HFF-Myc (cell line): ENCODE measurements at regions not wholly inside any gene's neighbourhood (a gene's known extent, or its start where the extent isn't known, plus 50 kb on each side); places are given as distances from the start of the nearest gene placed in this dataset.
"Not testable (repeated sequence)": the region's sequence is repeated elsewhere in the genome, so short reads cannot be mapped to it uniquely, and the experiment has no call there.

Source experiments
- DNase-seq: peaks from one replicate; pipeline ENCODE4 v3.0.0-alpha.2; 2011; ENCODE audit warnings: low read depth; ENCODE audit errors: extremely low read depth
- H3K4me3 ChIP-seq: replicated peaks from 2 replicates; pipeline ENCODE4 v1.5.1; 2011; ENCODE audit warnings: low read depth, mild to moderate bottlenecking, control low read depth, low read length
- TF ChIP-seq, protein P1 (sequence below): IDR thresholded peaks from 2 replicates; pipeline ENCODE4 v1.5.1; 2012; ENCODE audit warnings: mild to moderate bottlenecking, low read depth, low read length, control low read depth; ENCODE audit errors: missing control alignments

DNA sequence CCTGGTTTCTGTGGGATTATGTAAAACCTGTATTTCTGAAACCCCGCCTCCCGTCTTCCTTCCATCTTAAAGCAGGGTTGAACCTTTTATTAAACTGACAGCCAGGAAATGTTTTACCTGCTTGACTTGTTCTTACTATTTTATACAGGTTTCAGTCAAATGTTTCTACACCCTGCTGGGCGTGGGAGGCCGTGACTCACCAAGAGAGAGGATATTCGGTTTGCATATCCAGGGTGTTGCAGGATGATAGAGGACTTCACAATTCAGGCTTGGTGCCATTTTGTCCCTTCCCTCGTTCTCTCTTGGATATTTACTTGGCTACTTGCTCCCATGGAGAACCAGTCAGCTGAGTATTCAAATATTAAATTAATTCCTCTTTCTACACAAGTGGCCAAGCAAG, 69.7 kb downstream of the ARF6 start:
- no peak for DNase-seq
- no peak overlapping the region for H3K4me3 ChIP-seq

GRCh38 chr14:49965068-49965651, 72.3 kb downstream of the ARF6 start:
- H3K4me3 ChIP-seq, DNase-seq: not testable (repeated sequence)

More for the DNA sequence above, 69.7 kb downstream of the ARF6 start:
- TF ChIP-seq, protein P1, sequence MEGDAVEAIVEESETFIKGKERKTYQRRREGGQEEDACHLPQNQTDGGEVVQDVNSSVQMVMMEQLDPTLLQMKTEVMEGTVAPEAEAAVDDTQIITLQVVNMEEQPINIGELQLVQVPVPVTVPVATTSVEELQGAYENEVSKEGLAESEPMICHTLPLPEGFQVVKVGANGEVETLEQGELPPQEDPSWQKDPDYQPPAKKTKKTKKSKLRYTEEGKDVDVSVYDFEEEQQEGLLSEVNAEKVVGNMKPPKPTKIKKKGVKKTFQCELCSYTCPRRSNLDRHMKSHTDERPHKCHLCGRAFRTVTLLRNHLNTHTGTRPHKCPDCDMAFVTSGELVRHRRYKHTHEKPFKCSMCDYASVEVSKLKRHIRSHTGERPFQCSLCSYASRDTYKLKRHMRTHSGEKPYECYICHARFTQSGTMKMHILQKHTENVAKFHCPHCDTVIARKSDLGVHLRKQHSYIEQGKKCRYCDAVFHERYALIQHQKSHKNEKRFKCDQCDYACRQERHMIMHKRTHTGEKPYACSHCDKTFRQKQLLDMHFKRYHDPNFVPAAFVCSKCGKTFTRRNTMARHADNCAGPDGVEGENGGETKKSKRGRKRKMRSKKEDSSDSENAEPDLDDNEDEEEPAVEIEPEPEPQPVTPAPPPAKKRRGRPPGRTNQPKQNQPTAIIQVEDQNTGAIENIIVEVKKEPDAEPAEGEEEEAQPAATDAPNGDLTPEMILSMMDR = no peak

- H3K4me3 ChIP-seq = no peak overlapping the region
- DNase-seq = no peak
- TF ChIP-seq, protein P1 = no peak
Measured at GRCh38 chr14:49966304-49966809, 73.5 kb downstream of the ARF6 start.

DNA sequence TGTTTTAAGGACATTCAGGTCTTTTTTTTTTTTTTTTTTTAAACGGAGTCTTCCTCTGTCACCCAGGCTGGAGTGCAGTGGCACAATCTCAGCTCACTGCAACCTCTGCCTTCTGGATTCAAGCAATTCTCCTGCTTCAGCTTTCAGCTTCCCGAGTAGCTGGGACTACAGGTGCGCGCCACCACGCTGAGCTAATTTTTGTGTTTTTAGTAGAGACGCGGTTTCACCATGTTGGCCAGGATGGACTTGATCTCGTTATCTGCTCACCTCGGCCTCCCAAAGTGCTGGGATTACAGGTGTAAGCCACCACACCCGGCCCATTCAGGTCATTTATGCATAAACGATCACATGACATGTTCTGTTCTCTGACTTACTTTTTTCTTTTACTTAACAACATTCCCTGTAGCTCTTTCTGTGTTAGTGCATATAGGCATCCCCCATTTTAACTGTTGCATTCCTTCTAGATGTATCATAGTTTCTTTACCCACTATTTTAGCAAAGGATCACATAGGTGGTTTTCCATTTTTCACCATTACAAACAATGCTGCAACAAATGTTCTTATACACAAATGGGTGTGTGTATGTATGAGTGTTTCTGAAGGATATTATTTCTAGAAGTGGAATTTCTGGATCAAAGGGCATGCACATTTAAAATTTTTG, 74.2 kb downstream of the ARF6 start:
- TF ChIP-seq, protein P1 = no peak
- no peak for DNase-seq
- no peak overlapping the region for H3K4me3 ChIP-seq

GRCh38 chr14:49969961-49970360, 77.1 kb downstream of the ARF6 start:
- TF ChIP-seq, protein P1 = no peak
- H3K4me3 ChIP-seq = no peak overlapping the region
- no peak for DNase-seq

DNA sequence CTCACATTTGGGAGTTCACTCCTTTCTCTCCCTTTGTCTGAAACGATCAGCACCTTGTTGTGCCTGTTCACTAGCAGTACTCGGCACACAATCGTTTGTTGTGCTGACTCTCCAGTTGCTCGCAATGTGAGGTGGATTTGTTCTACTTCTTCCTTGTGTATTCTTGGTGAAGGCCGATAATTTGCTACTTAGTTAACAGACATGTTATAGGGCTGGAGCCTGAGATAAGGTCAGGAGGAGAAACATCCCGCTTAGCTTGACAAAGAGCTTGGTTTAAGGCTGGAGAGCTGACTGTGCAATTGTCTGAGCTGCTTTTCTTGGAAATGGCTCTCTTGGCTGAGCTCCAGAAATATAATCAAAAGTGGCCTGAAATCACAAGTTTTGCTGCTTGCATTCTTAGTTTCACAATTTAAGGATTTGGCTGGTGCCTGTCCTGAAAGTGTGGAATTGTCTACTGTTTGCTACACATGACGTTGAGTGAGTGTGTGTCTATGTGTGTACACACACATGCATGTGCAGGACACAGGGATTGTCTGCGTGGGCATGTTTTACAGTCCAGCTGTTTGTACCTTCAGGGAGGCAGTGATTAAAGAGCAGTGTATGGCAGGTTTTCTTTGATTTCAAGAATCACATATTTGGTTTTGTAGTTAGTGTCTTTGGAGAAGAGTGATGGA, 77.7 kb downstream of the ARF6 start:
- TF ChIP-seq, protein P1 = no peak
- DNase-seq = no peak
- no peak overlapping the region for H3K4me3 ChIP-seq
